Nephron (organoid): ENCODE measurements at regions not wholly inside any gene's neighbourhood (a gene's known extent, or its start where the extent isn't known, plus 50 kb on each side); places are given as distances from the start of the nearest gene placed in this dataset.
"Not testable (repeated sequence)": the region's sequence is repeated elsewhere in the genome, so short reads cannot be mapped to it uniquely, and the experiment has no call there.

Experiments used
- H3K27ac Mint-ChIP-seq, 3 experiments: 2 replicates each; pipeline ENCODE4 v1.8.0; 2020; ENCODE audit warnings: mixed read lengths in 3 of 3, mild to moderate bottlenecking in 2 of 3, moderate library complexity in 1 of 3
- H3K27me3 Mint-ChIP-seq: 2 replicates; pipeline ENCODE4 v1.8.0; 2021; ENCODE audit warnings: low read depth, mild to moderate bottlenecking, moderate library complexity, mixed read lengths
- H3K36me3 Mint-ChIP-seq: 2 replicates; pipeline ENCODE4 v1.8.0; 2020; ENCODE audit warnings: low read depth, mixed read lengths
- H3K4me1 Mint-ChIP-seq: 2 replicates; pipeline ENCODE4 v1.8.0; 2020; ENCODE audit warnings: mixed read lengths
- H3K4me3 Mint-ChIP-seq, 3 experiments: 2 replicates each; pipeline ENCODE4 v1.8.0; 2020; ENCODE audit warnings: mild to moderate bottlenecking in 3 of 3, mixed read lengths in 3 of 3, moderate library complexity in 2 of 3
- H3K9me3 Mint-ChIP-seq: 2 replicates; pipeline ENCODE4 v1.8.0; 2020; ENCODE audit warnings: mixed read lengths
- CTCF ChIP-seq, 3 experiments: fragments of 200-600 bp; sonication (generic); IDR thresholded peaks; one replicate each; pipeline ENCODE4 v1.5.0; 2021; ENCODE audit warnings: antibody characterized with exemption in 3 of 3; ENCODE audit not compliant: unreplicated experiment in 3 of 3

GRCh38 chr13:52922961-52923360 is 74.5 kb upstream of the PCDH8 start:
- no peak for TF ChIP-seq CTCF (IDR thresholded peaks at IDR 0.05; ENCODE audit: unreplicated experiment in 3 of 3)
- Mint-ChIP-seq H3K9me3 (no peaks in the 10 kb centered on the region), H3K27ac (no peak overlapping the region), H3K36me3 (no peaks in the 10 kb centered on the region), H3K27me3 (peaks cover 3% of the 10 kb centered on the region), H3K4me3 (no peak overlapping the region), H3K4me1 (peaks cover 24% of the 10 kb centered on the region)

- Mint-ChIP-seq H3K36me3 (no peaks in the 10 kb centered on the region), H3K9me3 (no peaks in the 10 kb centered on the region), H3K4me3 (no peak overlapping the region), H3K4me1 (peaks cover 21% of the 10 kb centered on the region), H3K27ac (no peak overlapping the region), H3K27me3 (no peaks in the 10 kb centered on the region)
- TF ChIP-seq CTCF (IDR thresholded peaks at IDR 0.05; ENCODE audit: unreplicated experiment in 3 of 3) = no peak
Measured at GRCh38 chr13:52921194-52921593, 72.8 kb upstream of the PCDH8 start.

- no peaks in the 10 kb centered on the region for H3K36me3 Mint-ChIP-seq
- no peaks in the 10 kb centered on the region for H3K4me1 Mint-ChIP-seq
- TF ChIP-seq CTCF (IDR thresholded peaks at IDR 0.05; ENCODE audit: unreplicated experiment in 3 of 3) = no peak
- no peak overlapping the region for H3K27ac Mint-ChIP-seq
- H3K9me3 Mint-ChIP-seq = peaks cover 3% of the 10 kb centered on the region
- no peak overlapping the region for H3K4me3 Mint-ChIP-seq
- no peaks in the 10 kb centered on the region for H3K27me3 Mint-ChIP-seq
Measured at GRCh38 chr13:52916486-52916990, 68.1 kb upstream of the PCDH8 start.

GRCh38 chr13:52911340-52911739 is 62.9 kb upstream of the PCDH8 start:
- no peak overlapping the region for H3K4me3 Mint-ChIP-seq
- no peaks in the 10 kb centered on the region for H3K36me3 Mint-ChIP-seq
- peaks cover 5% of the 10 kb centered on the region for H3K4me1 Mint-ChIP-seq
- H3K27me3 Mint-ChIP-seq = peaks cover 19% of the 10 kb centered on the region
- H3K9me3 Mint-ChIP-seq = peaks cover 3% of the 10 kb centered on the region
- no peak for TF ChIP-seq CTCF (IDR thresholded peaks at IDR 0.05; ENCODE audit: unreplicated experiment in 3 of 3)
- no peak overlapping the region for H3K27ac Mint-ChIP-seq

GRCh38 chr13:52910318-52910717 is 61.9 kb upstream of the PCDH8 start:
- peaks cover 30% of the 10 kb centered on the region for H3K27me3 Mint-ChIP-seq
- H3K27ac Mint-ChIP-seq, H3K4me3 Mint-ChIP-seq, H3K9me3 Mint-ChIP-seq, H3K36me3 Mint-ChIP-seq: not testable (repeated sequence)
- peaks cover 15% of the 10 kb centered on the region for H3K4me1 Mint-ChIP-seq

- no peaks in the 10 kb centered on the region for H3K9me3 Mint-ChIP-seq
- peak overlapping the region in 1 of 3 experiments; percentile 31 for H3K4me3 Mint-ChIP-seq
Measured at GRCh38 chr13:52906122-52906903, 57.9 kb upstream of the PCDH8 start.

More at GRCh38 chr13:52906122-52906903, 57.9 kb upstream of the PCDH8 start:
- TF ChIP-seq CTCF (IDR thresholded peaks at IDR 0.05; ENCODE audit: unreplicated experiment in 3 of 3) = no peak
- Mint-ChIP-seq H3K27me3 (peaks cover 48% of the 10 kb centered on the region), H3K36me3 (no peaks in the 10 kb centered on the region), H3K27ac (no peak overlapping the region), H3K4me1 (peaks cover 37% of the 10 kb centered on the region)
